BE2C (cell line): ENCODE measurements at regions not wholly inside any gene's neighbourhood (a gene's known extent, or its start where the extent isn't known, plus 50 kb on each side); places are given as distances from the start of the nearest gene placed in this dataset.

ENCODE experiments used
- DNase-seq: peaks from one replicate; pipeline ENCODE4 v3.0.0-alpha.2; 2020
- H3K27me3 ChIP-seq: fragments of 250-450 bp; sonication (Bioruptor Pico); 2 replicates; pipeline ENCODE4 v1.5.1; 2020; ENCODE audit warnings: mild to moderate bottlenecking
- H3K36me3 ChIP-seq: fragments of 250-450 bp; sonication (Bioruptor Pico); 2 replicates; pipeline ENCODE4 v1.5.1; 2020; ENCODE audit warnings: mild to moderate bottlenecking
- H3K4me1 ChIP-seq: fragments of 250-450 bp; sonication (Bioruptor Pico); 2 replicates; pipeline ENCODE4 v1.5.1; 2020
- H3K4me3 ChIP-seq: 2 replicates; pipeline ENCODE4 v1.5.1; 2011; ENCODE audit warnings: low read depth, low read length
- H3K9me3 ChIP-seq: fragments of 250-450 bp; sonication (Bioruptor Pico); 2 replicates; pipeline ENCODE4 v1.5.1; 2020
- TF ChIP-seq, protein P1 (sequence below): IDR thresholded peaks from 2 replicates; pipeline ENCODE4 v1.5.1; 2012; ENCODE audit warnings: mild to moderate bottlenecking, low read depth, low read length

DNA sequence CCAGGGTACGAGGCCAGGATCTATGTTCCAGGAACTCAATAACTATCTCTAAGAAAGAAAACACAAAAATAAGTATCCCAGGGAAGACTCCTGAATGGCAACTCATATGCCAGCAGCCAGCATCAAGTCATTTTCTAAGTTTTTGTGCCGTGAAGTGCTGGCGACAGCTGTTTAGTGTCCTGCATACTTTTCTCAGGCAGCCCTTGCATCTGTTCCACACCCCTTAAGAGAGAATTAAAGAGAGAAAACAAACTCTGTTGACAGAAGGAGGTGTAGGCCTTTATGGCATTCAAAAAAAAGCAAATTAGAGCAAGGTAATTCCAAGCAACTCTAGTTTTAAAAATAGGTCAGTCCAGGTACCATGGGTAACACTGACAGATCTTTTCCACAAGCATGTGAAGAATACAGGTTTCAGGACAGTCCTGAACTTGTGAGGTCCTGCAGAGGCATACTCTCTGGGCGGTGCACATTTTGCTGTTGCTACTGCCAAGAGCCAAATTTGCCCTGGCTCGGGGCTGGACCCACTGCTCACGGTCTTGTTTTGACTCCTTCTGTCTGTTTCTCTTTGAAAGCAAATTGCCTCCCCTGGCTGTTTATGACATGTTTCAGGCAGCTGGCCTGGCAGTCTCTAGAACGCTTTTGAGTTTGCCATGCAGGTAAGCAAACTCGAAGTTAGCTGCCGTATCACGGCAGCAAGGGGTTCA is 252.1 kb upstream of the ADAMTS9 start:
- Histone ChIP-seq H3K4me3 (no peak overlapping the region), H3K4me1 (no peaks in the 10 kb centered on the region), H3K9me3 (no peaks in the 10 kb centered on the region), H3K36me3 (no peaks in the 10 kb centered on the region), H3K27me3 (no peaks in the 10 kb centered on the region)
- no peak for DNase-seq
- TF ChIP-seq, protein P1, sequence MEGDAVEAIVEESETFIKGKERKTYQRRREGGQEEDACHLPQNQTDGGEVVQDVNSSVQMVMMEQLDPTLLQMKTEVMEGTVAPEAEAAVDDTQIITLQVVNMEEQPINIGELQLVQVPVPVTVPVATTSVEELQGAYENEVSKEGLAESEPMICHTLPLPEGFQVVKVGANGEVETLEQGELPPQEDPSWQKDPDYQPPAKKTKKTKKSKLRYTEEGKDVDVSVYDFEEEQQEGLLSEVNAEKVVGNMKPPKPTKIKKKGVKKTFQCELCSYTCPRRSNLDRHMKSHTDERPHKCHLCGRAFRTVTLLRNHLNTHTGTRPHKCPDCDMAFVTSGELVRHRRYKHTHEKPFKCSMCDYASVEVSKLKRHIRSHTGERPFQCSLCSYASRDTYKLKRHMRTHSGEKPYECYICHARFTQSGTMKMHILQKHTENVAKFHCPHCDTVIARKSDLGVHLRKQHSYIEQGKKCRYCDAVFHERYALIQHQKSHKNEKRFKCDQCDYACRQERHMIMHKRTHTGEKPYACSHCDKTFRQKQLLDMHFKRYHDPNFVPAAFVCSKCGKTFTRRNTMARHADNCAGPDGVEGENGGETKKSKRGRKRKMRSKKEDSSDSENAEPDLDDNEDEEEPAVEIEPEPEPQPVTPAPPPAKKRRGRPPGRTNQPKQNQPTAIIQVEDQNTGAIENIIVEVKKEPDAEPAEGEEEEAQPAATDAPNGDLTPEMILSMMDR, result no peak

DNA sequence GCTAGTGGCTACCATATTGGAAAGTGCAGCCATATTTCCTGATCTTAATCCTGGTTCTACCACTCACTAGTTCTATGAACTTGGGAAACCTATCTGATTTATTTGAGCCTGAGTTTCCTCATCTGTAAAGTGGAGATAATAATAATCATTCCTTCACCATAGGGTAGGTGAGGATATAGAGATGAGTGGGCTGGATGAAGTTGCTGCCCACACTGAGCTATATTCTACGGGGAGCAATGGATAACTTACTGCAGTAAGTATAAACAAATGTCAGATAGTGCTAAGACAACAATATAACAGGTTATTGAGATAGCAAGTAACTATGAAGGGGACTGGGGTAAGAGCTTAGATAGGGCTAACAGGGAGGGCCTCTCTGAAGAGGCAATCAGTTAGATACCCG is 251.5 kb upstream of the ADAMTS9 start:
- Histone ChIP-seq H3K9me3 (no peaks in the 10 kb centered on the region), H3K4me1 (no peaks in the 10 kb centered on the region), H3K27me3 (no peaks in the 10 kb centered on the region), H3K4me3 (no peak overlapping the region), H3K36me3 (no peaks in the 10 kb centered on the region)
- TF ChIP-seq, protein P1, result no peak
- no peak for DNase-seq

GRCh38 chr3:64936556-64936955 is 248.8 kb upstream of the ADAMTS9 start:
- no peak for DNase-seq
- Histone ChIP-seq H3K4me3 (no peak overlapping the region), H3K27me3 (no peaks in the 10 kb centered on the region), H3K36me3 (no peaks in the 10 kb centered on the region), H3K9me3 (no peaks in the 10 kb centered on the region), H3K4me1 (no peaks in the 10 kb centered on the region)
- TF ChIP-seq, protein P1, result no peak

GRCh38 chr3:64935971-64936370 is 248.2 kb upstream of the ADAMTS9 start:
- Histone ChIP-seq H3K36me3 (no peaks in the 10 kb centered on the region), H3K9me3 (no peaks in the 10 kb centered on the region), H3K4me3 (no peak overlapping the region), H3K4me1 (no peaks in the 10 kb centered on the region), H3K27me3 (no peaks in the 10 kb centered on the region)
- DNase-seq, result no peak
- TF ChIP-seq, protein P1, result no peak

DNA sequence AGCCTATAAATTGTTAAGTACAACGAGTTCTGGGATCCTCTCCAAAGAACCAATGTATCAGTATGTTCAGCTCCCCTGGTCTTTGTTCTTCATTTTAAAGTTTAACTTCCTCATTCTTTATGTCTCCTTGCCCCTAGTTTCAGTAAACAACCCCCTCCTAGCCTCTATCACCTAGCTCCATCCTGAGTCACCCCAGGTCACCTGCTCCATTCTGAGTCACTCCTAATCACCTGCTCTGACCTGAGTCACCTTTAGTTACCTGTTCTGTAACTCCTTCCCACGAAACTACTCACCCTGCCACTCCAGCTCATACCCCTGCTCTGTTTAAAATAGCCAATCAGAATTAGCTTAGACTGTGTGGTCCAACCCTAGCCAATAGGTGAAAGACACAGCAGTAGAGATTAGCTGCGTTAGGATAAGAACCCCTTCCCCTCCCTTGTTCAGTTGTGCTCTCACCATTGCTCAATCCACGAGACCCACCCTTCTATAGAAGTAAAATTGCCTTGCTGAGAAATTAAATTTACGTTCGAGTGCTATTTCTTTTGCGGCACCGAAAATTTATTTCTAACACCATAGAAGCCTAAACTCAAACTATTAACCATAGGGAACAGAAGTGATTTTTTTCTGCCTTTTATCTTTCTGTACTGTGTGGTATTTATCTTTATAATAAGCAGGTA is 245.0 kb upstream of the ADAMTS9 start:
- H3K4me1 ChIP-seq, result no peaks in the 10 kb centered on the region
- H3K4me3 ChIP-seq, result no peak overlapping the region
- TF ChIP-seq, protein P1, result no peak
- DNase-seq, result no peak
- H3K27me3 ChIP-seq, result no peaks in the 10 kb centered on the region
- no peaks in the 10 kb centered on the region for H3K36me3 ChIP-seq
- H3K9me3 ChIP-seq, result no peaks in the 10 kb centered on the region

- Histone ChIP-seq H3K4me1 (no peaks in the 10 kb centered on the region), H3K4me3 (no peak overlapping the region), H3K36me3 (no peaks in the 10 kb centered on the region), H3K9me3 (no peaks in the 10 kb centered on the region), H3K27me3 (no peaks in the 10 kb centered on the region)
- TF ChIP-seq, protein P1, result no peak
- DNase-seq, result no peak
These were observed 244.3 kb upstream of the ADAMTS9 start for GRCh38 chr3:64932016-64932518.
